GM13977 (cell line): ENCODE measurements at regions not wholly inside any gene's neighbourhood (a gene's known extent, or its start where the extent isn't known, plus 50 kb on each side); places are given as distances from the start of the nearest gene placed in this dataset.
"Not testable (repeated sequence)": the region's sequence is repeated elsewhere in the genome, so short reads cannot be mapped to it uniquely, and the experiment has no call there.

Source experiments
- DNase-seq: peaks from one replicate; pipeline ENCODE4 v3.0.0; 2012; ENCODE audit warnings: low spot score
- in situ Hi-C: fragments of 300-500 bp; cut with MboI; formaldehyde crosslinking; loops from one replicate; pipeline ENCODE4 v1.12.0; 2022; ENCODE audit warnings: low sequenced_read_pairs, low pct_unique_long_range_greater_than_20kb, mixed read lengths, inconsistent platforms; ENCODE audit not compliant: unreplicated experiment
- TF ChIP-seq, protein P1 (sequence below): IDR thresholded peaks from 2 replicates; pipeline ENCODE4 v1.5.1; 2012; ENCODE audit warnings: mild to moderate bottlenecking, control low read depth; ENCODE audit not compliant: insufficient read depth; ENCODE audit errors: extremely low read depth, missing control alignments

GRCh38 chr7:66524738-66525137 is 103.9 kb upstream of the KCTD7 start:
- TF ChIP-seq, protein P1, sequence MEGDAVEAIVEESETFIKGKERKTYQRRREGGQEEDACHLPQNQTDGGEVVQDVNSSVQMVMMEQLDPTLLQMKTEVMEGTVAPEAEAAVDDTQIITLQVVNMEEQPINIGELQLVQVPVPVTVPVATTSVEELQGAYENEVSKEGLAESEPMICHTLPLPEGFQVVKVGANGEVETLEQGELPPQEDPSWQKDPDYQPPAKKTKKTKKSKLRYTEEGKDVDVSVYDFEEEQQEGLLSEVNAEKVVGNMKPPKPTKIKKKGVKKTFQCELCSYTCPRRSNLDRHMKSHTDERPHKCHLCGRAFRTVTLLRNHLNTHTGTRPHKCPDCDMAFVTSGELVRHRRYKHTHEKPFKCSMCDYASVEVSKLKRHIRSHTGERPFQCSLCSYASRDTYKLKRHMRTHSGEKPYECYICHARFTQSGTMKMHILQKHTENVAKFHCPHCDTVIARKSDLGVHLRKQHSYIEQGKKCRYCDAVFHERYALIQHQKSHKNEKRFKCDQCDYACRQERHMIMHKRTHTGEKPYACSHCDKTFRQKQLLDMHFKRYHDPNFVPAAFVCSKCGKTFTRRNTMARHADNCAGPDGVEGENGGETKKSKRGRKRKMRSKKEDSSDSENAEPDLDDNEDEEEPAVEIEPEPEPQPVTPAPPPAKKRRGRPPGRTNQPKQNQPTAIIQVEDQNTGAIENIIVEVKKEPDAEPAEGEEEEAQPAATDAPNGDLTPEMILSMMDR, result no peak
- in situ Hi-C loops, result no loop called here
- DNase-seq, result no peak

GRCh38 chr7:66526782-66527181 is 101.9 kb upstream of the KCTD7 start:
- in situ Hi-C loops, DNase-seq: not testable (repeated sequence)

DNA sequence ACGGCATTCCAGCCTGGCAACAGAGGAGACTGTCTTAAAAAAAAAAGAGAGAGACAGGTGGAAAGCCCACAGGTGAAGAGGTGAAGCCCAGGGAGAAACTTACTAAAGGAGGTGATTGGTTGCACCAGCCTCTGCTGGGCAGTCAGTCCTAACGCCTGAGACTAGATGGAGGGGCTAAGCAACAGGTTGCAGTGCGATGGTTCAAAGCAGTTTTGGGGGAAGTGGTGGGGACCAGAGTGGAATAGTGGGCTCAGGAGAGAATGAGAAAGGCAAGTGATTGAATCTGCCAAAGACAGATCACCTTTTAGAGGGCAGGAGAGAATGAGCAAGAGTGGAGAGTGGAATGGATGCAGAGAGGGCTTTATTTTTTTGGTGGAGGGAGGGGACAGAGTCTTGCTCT is 100.0 kb upstream of the KCTD7 start:
- in situ Hi-C loops, result no loop called here
- DNase-seq, result no peak
- TF ChIP-seq, protein P1, result no peak

GRCh38 chr7:66529883-66530610 is 98.6 kb upstream of the KCTD7 start:
- TF ChIP-seq, protein P1, result no peak
- in situ Hi-C loops, result no loop called here
- DNase-seq, result no peak

- TF ChIP-seq, protein P1, result no peak
- in situ Hi-C loops, result no loop called here
- no peak for DNase-seq
These were observed 93.0 kb upstream of the KCTD7 start for GRCh38 chr7:66535414-66536329.

GRCh38 chr7:66537380-66537779 is 91.3 kb upstream of the KCTD7 start:
- in situ Hi-C loops, result no loop called here
- TF ChIP-seq, protein P1, result no peak
- no peak for DNase-seq

DNA sequence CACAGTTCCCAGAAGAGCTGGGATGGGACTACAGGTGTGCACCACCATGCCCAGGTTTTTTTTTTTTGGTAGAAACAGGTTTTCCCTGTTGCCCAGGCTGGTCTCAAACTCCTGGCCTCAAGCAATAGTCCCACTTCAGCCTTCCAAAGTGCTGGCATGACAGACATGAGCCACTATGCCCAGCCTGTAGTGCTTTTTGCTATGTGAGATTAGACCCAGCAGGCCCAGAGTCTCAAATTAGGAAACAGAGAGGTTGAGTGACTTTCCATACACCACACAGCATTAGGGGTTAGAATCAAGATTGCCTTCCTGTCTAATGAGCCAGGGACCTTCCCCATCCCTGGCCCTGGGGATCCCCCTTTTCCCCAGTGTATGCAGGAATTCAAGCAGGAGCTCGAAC is 90.8 kb upstream of the KCTD7 start:
- TF ChIP-seq, protein P1, result no peak
- no peak for DNase-seq
- in situ Hi-C loops, result no loop called here
